Activated T-cell treated with anti-CD3 and anti-CD28 coated beads, Interleukin-2, amount 50 U/mL, for 1 hour (primary cell): ENCODE measurements at regions not wholly inside any gene's neighbourhood (a gene's known extent, or its start where the extent isn't known, plus 50 kb on each side); places are given as distances from the start of the nearest gene placed in this dataset.

Experiments used
- DNase-seq: peaks from one replicate; pipeline ENCODE4 v3.0.0-alpha.2; 2020

- no peak for DNase-seq
These were observed 78.1 kb downstream of the ASB9 start for GRCh38 chrX:15191830-15192229.

- DNase-seq = no peak
These were observed 81.8 kb downstream of the ASB9 start for GRCh38 chrX:15188039-15188438.

- no peak for DNase-seq
These were observed 92.6 kb downstream of the ASB9 start for GRCh38 chrX:15177316-15177715.

DNA sequence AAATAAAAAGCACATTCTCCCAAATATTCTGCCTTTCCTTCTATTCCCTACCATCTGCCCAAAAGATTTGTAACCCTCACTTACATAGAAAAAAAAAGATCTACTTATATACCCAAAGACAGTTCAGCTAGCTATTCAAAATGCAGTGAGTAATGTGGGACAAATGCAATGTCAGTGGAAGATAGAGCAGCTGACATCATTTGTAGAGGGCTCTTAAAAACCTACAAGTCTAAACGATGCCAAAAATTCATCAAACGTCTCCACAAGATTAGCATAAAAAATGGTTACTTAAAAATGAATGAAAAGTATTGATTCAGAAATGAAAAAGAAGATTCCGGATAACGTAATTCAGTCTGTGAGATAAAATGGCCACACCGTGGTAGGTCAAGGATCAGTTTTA is 96.5 kb downstream of the ASB9 start:
- DNase-seq = no peak

DNA sequence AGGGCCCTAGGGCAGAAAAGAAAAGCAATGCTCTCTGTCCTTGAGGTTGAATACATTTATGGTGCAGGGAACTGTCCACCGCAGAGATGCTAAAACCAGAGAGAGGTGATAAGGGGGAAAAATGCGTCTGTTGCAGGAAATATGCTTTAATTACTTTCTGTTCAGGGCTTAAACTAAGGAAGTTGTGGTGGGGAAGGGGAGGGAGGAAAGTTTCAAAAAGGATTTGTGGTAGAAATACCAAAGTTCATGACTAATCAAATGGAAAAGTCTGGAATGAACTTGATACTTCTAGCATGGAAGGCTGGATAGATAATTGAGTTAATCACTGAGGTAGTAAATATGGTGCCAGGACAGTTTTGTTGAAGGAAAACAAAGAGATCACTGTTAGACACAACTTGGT is 99.0 kb downstream of the ASB9 start:
- DNase-seq = no peak

DNA sequence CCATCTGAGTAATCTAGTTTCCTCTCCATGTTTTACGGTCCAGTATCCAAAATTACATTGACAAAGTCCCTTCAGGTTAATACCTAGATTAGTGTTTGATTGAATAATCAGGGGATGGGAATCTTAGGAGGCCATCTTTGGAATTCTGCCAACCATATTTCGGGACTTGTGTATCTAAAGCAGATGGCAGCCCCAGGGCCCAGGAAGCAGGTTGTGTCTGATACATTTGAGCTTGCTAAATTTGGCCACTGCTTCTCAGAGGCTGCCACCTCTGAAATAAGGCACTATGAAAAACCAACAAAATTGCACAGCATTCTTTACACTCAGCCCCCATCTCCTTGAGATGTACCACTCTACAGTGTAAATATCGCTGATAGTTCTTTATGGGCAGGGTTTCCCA is 102.1 kb downstream of the ASB9 start:
- DNase-seq = no peak

DNA sequence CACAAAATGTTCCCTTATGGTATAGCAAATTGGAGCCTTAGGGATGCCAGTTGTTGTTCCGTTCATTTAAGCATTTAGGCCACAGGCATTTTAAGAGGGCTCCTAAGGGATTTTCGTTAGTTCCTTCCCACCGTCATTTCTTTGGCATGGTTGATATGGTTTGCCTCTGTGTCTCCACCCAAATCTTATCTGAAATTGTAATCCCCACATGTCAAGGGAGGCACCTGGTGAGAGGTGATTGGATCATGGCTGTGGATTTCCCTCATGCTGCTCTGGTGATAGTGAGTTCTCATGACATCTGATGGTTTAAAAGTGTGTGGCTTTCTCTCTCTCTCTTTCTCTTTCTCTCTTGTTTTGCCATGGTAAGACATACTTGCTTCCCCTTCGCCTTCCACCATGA is 104.1 kb downstream of the ASB9 start:
- no peak for DNase-seq

- no peak for DNase-seq
These were observed 106.8 kb downstream of the ASB9 start for GRCh38 chrX:15163131-15163530.

DNA sequence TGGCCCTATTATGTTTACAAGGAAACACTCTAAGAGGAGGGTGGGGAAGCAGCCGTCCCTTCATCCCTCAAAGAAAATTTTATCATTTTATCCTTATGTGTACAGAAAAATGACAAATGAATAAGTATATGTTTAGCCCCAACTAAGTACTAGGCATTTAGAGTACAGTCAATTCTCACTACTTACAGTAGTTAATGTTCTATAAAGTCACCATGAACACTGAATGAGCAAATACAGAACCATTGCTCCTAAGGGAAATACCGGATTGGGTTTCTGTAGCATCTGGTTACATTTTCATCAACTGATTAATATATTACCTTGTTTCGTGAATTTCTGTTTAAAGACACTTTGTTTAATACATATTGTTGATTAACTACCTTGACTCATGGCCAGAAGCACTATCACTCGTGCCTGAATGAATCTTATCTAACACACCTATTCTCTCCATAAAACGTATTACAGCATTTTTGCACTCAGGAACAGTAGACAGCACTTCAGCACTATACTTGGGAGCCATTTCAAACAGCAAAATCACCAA is 109.3 kb downstream of the ASB9 start:
- DNase-seq = no peak

DNA sequence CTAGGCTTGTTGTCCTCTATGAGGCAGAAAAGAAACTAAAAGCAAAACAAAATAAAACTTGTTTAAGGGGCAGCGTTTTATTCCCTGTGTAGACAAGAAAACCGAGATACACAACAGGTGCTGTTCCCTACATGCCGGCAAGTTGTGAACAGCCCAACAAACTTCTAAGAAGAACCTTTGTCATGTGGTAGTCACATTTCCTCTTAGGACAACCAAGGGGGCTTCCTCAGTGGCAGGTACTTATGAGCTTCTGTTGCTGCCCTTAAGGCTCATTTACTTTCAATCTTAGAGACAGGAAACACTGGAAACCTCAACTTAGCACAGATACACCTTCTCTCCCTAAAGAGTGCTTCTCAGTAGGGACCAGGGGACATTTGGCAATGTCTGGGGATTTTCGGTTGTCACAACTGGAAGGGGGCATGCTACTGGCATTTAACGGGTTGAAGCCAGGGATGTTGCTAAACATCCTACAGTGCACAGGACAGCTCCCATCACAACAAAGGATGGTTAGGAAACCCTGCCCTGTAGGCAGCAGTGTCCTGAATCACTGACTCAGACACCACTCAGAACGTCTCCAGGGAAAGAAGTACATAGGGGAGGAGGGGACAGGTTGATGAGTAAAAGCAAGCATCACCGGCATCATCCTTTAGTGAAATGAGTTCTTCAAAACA is 111.0 kb downstream of the ASB9 start:
- peak; percentile 18 for DNase-seq

GRCh38 chrX:15158350-15158735 is 111.5 kb downstream of the ASB9 start:
- no peak for DNase-seq

DNA sequence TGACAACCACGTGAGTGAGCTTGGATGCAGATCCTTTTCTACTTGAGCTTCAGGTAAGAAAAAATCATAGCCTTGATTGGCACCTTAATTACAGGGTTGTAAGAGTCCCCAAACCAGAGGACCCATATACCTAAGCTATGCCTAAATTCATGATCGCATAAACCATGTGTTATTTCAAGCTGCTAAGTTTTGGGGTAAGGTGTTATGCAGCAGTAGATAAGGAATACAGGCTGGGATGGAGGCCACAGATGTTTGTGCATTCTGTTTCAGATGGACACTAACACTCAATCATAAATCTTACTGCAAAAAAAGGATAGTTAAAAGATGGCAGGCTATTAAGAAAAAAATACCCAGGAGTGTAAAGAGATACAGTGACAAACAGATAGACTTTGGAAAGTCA is 112.3 kb downstream of the ASB9 start:
- no peak for DNase-seq

DNA sequence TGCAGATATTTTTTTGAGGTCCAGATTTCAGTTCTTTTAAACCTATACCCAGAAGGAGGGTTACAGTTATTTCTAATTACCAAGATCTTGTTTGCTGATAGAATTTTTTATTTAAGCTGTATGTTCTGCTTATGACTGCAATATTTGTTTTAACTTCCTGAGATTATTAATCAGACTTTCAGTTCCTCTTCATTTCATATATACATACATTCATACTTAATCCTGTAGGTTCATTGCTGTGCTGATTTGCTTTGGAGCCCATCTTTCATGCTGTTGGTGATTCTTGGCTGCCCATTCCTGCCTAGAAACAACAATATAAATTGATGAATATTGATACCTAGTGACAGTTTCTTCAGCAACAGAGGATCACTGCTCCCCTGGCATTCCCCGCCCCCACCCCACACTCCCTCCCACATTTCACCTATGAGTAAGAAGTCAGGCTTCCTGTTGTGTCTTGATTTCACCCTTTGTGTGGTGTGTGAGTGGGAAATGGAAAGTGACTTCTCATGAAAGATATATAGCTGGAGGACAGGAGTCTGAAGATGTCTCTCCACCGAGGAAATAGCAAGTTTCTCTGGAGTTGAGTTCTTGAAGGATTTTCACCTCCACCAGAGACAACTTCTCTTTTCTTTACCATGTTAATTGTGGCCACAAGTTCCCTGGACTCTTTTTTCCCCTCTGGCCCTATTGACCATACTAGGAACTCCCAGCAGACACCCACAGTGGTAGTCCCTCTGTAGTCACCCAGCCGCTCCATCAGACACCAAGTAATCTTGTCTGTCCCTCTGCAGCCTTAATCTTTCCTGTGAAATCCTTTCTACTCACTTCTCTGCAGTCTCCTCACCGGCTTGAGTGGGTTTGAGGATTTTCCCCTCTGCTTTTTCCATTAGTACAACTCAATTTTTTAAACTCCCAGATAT is 118.4 kb downstream of the ASB9 start:
- DNase-seq = no peak

DNA sequence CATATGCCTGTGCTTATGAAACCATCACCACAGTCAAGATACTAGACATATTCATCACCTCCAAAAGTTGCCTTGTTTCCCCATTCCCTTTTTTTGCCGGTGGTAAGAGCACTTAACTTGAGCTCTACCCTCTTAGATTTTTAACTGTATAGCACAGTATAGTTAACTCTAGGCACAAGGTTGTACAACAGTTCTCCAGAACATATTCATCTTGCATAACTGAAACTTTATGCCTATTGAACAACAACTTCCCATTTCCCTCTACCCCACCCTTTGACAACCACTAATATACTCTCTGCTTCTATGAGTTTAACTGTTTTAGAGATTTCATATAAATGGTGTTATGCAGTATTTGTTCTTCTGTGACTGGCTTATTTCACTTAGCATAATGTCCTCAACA is 119.3 kb downstream of the ASB9 start:
- no peak for DNase-seq

- peak; percentile 29 for DNase-seq
These were observed 123.4 kb downstream of the ASB9 start for GRCh38 chrX:15146515-15146914.

DNA sequence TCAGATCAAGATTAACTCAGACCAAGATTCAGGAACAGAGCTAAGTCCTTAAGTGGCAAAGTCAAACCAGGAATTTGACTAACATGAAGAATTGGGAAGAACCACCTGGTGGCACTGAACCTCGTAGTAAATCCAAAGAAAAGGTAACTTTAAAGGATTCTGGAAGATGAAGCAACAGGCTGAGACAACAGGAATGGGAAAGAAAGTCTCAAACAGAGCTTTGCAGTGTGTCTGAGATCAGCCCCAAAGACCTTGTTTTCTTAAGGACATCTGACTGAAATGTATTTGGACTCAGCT is 126.1 kb downstream of the ASB9 start:
- DNase-seq = no peak

DNA sequence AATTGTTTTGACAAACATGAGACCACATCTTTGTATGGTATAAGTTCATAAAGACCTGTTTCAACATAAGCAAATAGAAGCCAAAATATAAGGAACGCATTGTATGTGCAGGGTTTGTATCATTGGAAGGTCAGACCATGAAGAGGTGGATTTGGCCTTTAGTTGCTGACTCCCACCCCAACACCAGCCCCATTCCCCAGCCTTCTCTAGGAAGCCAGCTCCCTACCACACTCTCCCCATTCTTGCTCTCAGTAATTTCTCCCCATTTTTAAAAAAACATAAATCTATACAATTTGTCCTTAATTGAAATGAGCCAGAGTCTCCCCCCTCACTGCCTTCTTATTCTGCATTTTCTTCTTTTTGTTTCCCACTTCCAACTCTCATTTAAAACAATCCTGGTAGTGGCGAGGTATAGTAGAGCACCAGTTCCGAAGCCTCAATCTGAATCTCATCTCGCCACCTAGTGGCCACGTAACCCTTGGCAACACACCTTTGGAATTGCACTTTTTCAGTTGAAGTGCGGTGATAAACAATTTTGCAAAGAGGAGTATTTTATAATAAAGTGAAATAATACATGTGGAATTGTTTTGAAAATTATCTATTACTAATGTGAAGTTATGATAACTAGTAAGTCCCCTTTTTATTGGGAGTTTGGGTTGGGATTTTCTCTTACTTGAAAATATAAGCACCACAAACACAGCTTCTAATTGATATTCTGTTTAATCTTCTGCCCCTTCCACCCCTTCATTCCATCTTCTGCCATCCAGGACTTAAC is 126.6 kb downstream of the ASB9 start:
- DNase-seq = peak; percentile 54

DNA sequence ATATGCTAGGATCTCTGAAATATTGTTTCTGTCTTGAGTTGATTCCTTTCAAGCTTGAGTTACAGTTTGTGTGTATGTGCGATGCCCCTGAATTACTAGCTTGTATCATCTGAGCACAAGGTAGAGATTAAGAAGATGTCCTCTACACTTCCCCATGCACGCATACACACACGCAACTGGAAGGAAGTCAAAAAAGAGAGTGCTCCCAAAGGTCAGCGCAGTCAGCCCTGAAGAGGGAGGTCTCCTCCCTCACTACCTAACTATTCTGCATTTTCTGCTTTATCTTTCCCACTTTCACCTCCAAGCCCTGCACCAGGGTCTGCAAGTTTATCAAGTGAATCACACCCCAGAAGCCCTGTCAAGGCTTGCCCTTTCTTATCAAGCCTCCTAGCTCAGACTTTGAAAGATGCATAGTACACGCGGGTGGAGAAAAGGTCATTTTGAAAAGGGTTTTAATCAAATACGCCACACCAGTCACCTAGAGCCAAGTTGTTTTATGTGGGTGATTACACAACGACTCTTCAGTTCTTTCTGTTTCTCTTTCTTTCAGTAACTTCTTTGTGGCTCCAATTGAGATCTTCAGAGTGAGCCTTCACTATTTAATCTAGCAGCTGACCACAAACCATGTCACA is 127.7 kb downstream of the ASB9 start:
- DNase-seq = no peak

DNA sequence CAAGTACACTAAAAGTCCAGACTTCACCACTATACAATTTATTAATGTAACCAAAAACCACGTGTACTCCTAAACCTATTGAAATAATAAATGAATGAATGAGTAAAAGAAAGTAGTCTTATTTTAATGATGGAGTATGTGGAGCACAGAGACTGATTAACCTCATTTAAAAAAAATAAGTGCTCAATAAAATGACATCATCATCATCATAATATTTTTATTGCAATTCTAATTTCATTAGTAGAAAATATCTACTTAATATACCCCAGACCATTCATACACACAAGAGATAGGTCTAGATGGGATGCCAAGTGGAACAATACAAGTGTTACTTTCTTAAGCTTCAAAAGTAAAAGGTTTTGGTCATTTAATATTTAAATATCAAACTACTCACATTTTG is 133.1 kb downstream of the ASB9 start:
- no peak for DNase-seq

- no peak for DNase-seq
These were observed 140.5 kb downstream of the ASB9 start for GRCh38 chrX:15129412-15129811.

DNA sequence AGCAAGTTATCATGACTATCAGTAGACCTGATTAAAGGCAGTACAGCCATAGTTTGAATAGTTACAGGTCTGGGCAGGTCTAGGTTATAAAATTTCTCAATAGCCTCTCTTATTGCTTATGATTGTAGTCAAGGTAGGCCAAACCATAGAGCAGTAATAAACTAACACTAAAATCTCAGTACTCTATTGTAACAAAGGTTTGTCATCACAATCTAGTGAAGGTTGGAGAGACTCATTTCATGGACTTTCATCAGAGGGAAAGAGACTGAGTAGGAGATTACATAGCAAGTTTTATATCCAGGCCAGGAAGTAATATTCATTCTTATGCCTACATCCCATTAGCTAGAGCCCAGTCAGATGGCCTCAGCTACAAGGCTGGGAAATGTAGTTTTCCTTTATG is 141.0 kb downstream of the ASB9 start:
- DNase-seq = no peak

DNA sequence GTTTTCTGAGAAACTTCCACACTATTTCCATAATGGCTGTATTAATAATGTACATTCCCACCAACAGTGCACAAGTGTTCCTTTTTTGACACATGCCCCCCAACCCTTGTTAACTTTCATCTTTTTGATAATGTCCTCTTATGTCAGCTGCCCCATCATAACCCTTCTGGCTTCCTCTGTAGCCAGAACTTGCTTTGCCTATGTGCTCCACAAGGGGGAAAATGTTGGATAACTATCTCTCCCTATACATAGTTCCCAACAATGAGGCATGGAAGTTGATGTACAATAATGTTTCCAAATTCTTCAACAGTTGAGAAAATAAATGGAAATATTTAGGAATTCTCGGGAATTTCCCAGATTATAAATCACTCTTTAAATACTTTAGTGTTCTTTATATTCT is 142.9 kb downstream of the ASB9 start:
- DNase-seq = no peak

DNA sequence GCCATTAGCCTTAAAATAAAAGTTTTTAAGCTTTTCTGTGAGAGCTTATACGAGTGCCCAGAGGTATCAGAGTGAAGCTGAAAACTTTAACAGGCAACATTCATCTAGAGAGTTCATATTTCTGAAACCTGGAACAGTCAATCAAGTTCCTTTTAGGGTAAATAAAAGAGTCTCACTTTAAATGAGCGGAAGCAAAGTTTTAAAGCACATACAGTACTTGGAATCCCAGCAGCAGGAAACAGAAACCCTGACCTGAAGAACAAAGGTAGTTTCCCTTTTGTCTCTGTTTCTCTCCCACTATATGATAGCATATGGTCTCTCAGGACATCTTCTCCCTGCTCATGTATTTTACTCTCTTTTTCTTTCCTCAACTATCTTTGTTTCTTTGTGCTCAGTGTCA is 153.0 kb downstream of the ASB9 start:
- DNase-seq = no peak
